Endothelial cell of umbilical vein (primary cell): ENCODE measurements at regions not wholly inside any gene's neighbourhood (a gene's known extent, or its start where the extent isn't known, plus 50 kb on each side); places are given as distances from the start of the nearest gene placed in this dataset.

Experiments used
- EZH2 ChIP-seq: IDR thresholded peaks from 2 replicates; pipeline ENCODE4 v1.6.1; 2012; ENCODE audit warnings: borderline replicate concordance, low read depth, mild to moderate bottlenecking, moderate library complexity, low read length, inconsistent platforms; ENCODE audit not compliant: severe bottlenecking
- FOS ChIP-seq: IDR thresholded peaks from 2 replicates; pipeline ENCODE4 v1.6.1; 2011; ENCODE audit warnings: mild to moderate bottlenecking, low read length, moderate library complexity, borderline replicate concordance; ENCODE audit not compliant: insufficient read depth
- POLR2A ChIP-seq: IDR thresholded peaks from 2 replicates; pipeline ENCODE4 v1.6.1; 2012; ENCODE audit warnings: low read depth, mild to moderate bottlenecking, control low read depth, low read length
- POLR2AphosphoS5 ChIP-seq: IDR thresholded peaks from 2 replicates; pipeline ENCODE4 v1.6.1; 2012; ENCODE audit warnings: low read depth, mild to moderate bottlenecking, control low read depth, low read length, moderate library complexity; ENCODE audit not compliant: insufficient read depth
- TF ChIP-seq, protein P1 (sequence below), 2 donors: IDR thresholded peaks; 1 replicate in 1 of 2; 2 replicates in 1 of 2; pipeline ENCODE4 v1.5.1; 2011; ENCODE audit warnings: low read length in 2 of 2, mild to moderate bottlenecking in 2 of 2, moderate library complexity in 2 of 2, control low read depth in 1 of 2, inconsistent platforms in 1 of 2, low read depth in 1 of 2; ENCODE audit not compliant: insufficient read depth in 1 of 2; ENCODE audit errors: extremely low read depth in 1 of 2
- TF ChIP-seq, protein P2 (sequence below): IDR thresholded peaks from 2 replicates; pipeline ENCODE4 v1.6.1; 2011; ENCODE audit not compliant: insufficient read depth, insufficient read length

DNA sequence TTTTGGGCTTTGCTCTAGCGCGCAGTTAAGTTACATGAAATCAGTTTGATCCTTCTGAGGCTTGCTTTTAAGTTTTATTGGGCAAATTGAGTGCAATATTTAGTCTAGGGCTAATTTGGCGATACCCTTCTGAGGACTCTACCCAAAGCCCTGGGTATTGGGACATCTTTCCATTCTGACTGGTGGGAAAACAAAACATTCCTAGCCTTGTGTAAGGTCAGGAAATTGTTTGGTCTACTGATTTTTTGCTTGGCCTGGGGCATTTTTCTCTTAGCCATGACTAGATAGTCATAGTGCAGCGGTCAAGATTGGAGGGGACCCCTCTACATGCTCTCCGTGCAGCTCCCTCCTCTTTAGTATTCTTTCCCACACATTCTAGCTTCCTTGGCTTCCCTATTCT, 189.6 kb upstream of the PTGFR start:
- TF ChIP-seq, protein P1, sequence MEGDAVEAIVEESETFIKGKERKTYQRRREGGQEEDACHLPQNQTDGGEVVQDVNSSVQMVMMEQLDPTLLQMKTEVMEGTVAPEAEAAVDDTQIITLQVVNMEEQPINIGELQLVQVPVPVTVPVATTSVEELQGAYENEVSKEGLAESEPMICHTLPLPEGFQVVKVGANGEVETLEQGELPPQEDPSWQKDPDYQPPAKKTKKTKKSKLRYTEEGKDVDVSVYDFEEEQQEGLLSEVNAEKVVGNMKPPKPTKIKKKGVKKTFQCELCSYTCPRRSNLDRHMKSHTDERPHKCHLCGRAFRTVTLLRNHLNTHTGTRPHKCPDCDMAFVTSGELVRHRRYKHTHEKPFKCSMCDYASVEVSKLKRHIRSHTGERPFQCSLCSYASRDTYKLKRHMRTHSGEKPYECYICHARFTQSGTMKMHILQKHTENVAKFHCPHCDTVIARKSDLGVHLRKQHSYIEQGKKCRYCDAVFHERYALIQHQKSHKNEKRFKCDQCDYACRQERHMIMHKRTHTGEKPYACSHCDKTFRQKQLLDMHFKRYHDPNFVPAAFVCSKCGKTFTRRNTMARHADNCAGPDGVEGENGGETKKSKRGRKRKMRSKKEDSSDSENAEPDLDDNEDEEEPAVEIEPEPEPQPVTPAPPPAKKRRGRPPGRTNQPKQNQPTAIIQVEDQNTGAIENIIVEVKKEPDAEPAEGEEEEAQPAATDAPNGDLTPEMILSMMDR (IDR thresholded peaks at IDR 0.05; ENCODE audit: extremely low read depth in 1 of 2, insufficient read depth in 1 of 2, low read depth in 1 of 2, low read length in 2 of 2) = no peak
- TF ChIP-seq EZH2 = no peak
- TF ChIP-seq POLR2AphosphoS5 = no peak
- TF ChIP-seq, protein P2, sequence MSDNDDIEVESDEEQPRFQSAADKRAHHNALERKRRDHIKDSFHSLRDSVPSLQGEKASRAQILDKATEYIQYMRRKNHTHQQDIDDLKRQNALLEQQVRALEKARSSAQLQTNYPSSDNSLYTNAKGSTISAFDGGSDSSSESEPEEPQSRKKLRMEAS = no peak
- TF ChIP-seq POLR2A = no peak
- no peak for TF ChIP-seq FOS
